IMR-90 (cell line): ENCODE measurements at regions not wholly inside any gene's neighbourhood (a gene's known extent, or its start where the extent isn't known, plus 50 kb on each side); places are given as distances from the start of the nearest gene placed in this dataset.
A peak's percentile ranks its signal among the peaks of the same experiment; 100 is the strongest.

Experiments
- ATAC-seq: fragments of 200-7000 bp; cut with Tn5 transposase; 2 replicates; pipeline ENCODE4 v1.9.1; 2020; ENCODE audit warnings: low read depth, mild to moderate bottlenecking, moderate library complexity
- BruUV-seq: library from RNA; stranded (reverse); fragments of 400-500 nt; replicated peaks from 2 replicates; lab custom pipeline; 2021; lab: Mats Ljungman, UMichigan
- CTCF ChIA-PET: fragments of 300-600 bp; formaldehyde crosslinking; extraction: SDS; loops from one replicate; lab custom pipeline; 2021; ENCODE audit warnings: antibody characterized with exemption; lab: Yijun Ruan, JAX
- POLR2A ChIA-PET: fragments of 300-600 bp; sonication (Branson Sonifier 250); formaldehyde crosslinking; loops from one replicate; lab custom pipeline; 2022; ENCODE audit warnings: antibody characterized with exemption; ENCODE audit not compliant: unreplicated experiment; lab: Charles Lee
- DNase-seq: peaks from one replicate; pipeline ENCODE4 v3.0.0; 2013
- H2AFZ ChIP-seq: replicated peaks from 2 replicates; pipeline ENCODE3; 2013; ENCODE audit warnings: low read length, mild to moderate bottlenecking; ENCODE audit not compliant: poor library complexity
- H2AK5ac ChIP-seq: 2 replicates; pipeline ENCODE4 v1.6.1; 2013; ENCODE audit warnings: low read depth, low read length, inconsistent platforms
- H2AK9ac ChIP-seq: replicated peaks from 2 replicates; pipeline ENCODE3; 2013; ENCODE audit warnings: mild to moderate bottlenecking, low read depth, low read length, moderate library complexity; ENCODE audit not compliant: poor library complexity
- H2BK120ac ChIP-seq: 2 replicates; pipeline ENCODE4 v1.6.1; 2013; ENCODE audit warnings: low read depth, low read length, inconsistent platforms
- H2BK15ac ChIP-seq: 3 replicates; pipeline ENCODE4 v1.6.1; 2013; ENCODE audit warnings: low read depth, low read length, inconsistent platforms
- H2BK20ac ChIP-seq: 2 replicates; pipeline ENCODE4 v1.6.1; 2013; ENCODE audit warnings: low read depth, mild to moderate bottlenecking, inconsistent platforms, low read length, moderate library complexity
- H2BK5ac ChIP-seq: 2 replicates; pipeline ENCODE4 v1.6.1; 2013; ENCODE audit warnings: mild to moderate bottlenecking, low read depth, low read length, inconsistent platforms; ENCODE audit not compliant: poor library complexity, severe bottlenecking
- H3K14ac ChIP-seq: replicated peaks from 2 replicates; pipeline ENCODE4 v1.6.1; 2013; ENCODE audit warnings: low read depth, low read length, inconsistent platforms
- H3K18ac ChIP-seq: 2 replicates; pipeline ENCODE4 v1.6.1; 2013; ENCODE audit warnings: low read depth, low read length, control low read depth
- H3K23ac ChIP-seq: 2 replicates; pipeline ENCODE4 v1.6.1; 2013; ENCODE audit warnings: low read depth, low read length, inconsistent platforms
- H3K27ac ChIP-seq: 2 replicates; pipeline ENCODE4 v1.5.1; 2013; ENCODE audit warnings: mild to moderate bottlenecking, control low read depth, low read length; ENCODE audit not compliant: insufficient read depth
- H3K27me3 ChIP-seq: 2 replicates; pipeline ENCODE4 v1.6.1; 2013; ENCODE audit warnings: low read length; ENCODE audit not compliant: control insufficient read depth, insufficient read depth
- H3K36me3 ChIP-seq: 2 replicates; pipeline ENCODE4 v1.6.1; 2013; ENCODE audit warnings: low read length, mixed read lengths; ENCODE audit not compliant: control insufficient read depth, insufficient read depth
- H3K4ac ChIP-seq: 2 replicates; pipeline ENCODE4 v1.6.1; 2013; ENCODE audit warnings: low read depth, low read length, inconsistent platforms
- H3K4me1 ChIP-seq: 2 replicates; pipeline ENCODE4 v1.6.1; 2013; ENCODE audit warnings: low read length, mixed read lengths; ENCODE audit not compliant: control insufficient read depth, insufficient read depth
- H3K4me2 ChIP-seq: 2 replicates; pipeline ENCODE4 v1.6.1; 2013; ENCODE audit warnings: low read depth, mild to moderate bottlenecking, control low read depth, low read length, moderate library complexity
- H3K4me3 ChIP-seq: 2 replicates; pipeline ENCODE4 v1.5.1; 2013; ENCODE audit warnings: low read depth, mild to moderate bottlenecking, control low read depth, low read length, moderate library complexity; ENCODE audit not compliant: insufficient read depth
- H3K56ac ChIP-seq: 2 replicates; pipeline ENCODE4 v1.6.1; 2013; ENCODE audit warnings: low read length, inconsistent platforms; ENCODE audit not compliant: insufficient read depth; ENCODE audit errors: extremely low read depth
- H3K79me1 ChIP-seq, 2 experiments: 2 replicates each; pipeline ENCODE4 v1.6.1; 2013; ENCODE audit warnings: low read length in 2 of 2, inconsistent platforms in 1 of 2, low read depth in 1 of 2
- H3K9ac ChIP-seq: 2 replicates; pipeline ENCODE4 v1.6.1; 2013; ENCODE audit warnings: low read depth, low read length, control low read depth
- H3K9me1 ChIP-seq: 2 replicates; pipeline ENCODE4 v1.6.1; 2013; ENCODE audit warnings: low read length, inconsistent platforms; ENCODE audit not compliant: insufficient read depth
- H3K9me3 ChIP-seq: 2 replicates; pipeline ENCODE4 v1.6.1; 2013; ENCODE audit warnings: low read length; ENCODE audit not compliant: control insufficient read depth, insufficient read depth
- H4K20me1 ChIP-seq: 2 replicates; pipeline ENCODE4 v1.6.1; 2013; ENCODE audit warnings: low read length, inconsistent platforms; ENCODE audit not compliant: insufficient read depth
- H4K5ac ChIP-seq: 2 replicates; pipeline ENCODE4 v1.6.1; 2013; ENCODE audit warnings: mild to moderate bottlenecking, low read depth, low read length, control low read depth
- H4K8ac ChIP-seq, 2 experiments: 2 replicates each; pipeline ENCODE4 v1.6.1; 2013; ENCODE audit warnings: low read depth in 2 of 2, low read length in 2 of 2, control low read depth in 1 of 2, inconsistent platforms in 1 of 2
- H4K91ac ChIP-seq: 2 replicates; pipeline ENCODE4 v1.6.1; 2013; ENCODE audit warnings: low read depth, low read length, inconsistent platforms; ENCODE audit not compliant: insufficient read depth
- CEBPB ChIP-seq: IDR thresholded peaks from 2 replicates; pipeline ENCODE4 v1.6.1; 2012; ENCODE audit warnings: low read depth, low read length, improper control_type of control experiment
- CTCF ChIP-seq: conservative IDR thresholded peaks from 2 replicates; pipeline ENCODE4 v1.5.1; 2012; ENCODE audit warnings: mild to moderate bottlenecking, low read depth, low read length, improper control_type of control experiment
- ELK1 ChIP-seq: fragments of 150-350 bp; IDR thresholded peaks from 2 replicates; pipeline ENCODE4 v1.6.1; 2016; ENCODE audit warnings: low read depth, mild to moderate bottlenecking, low read length, moderate library complexity, borderline replicate concordance
- FOS ChIP-seq: fragments of 150-350 bp; IDR thresholded peaks from 2 replicates; pipeline ENCODE4 v1.6.1; 2016; ENCODE audit warnings: low read depth, low read length
- MAFK ChIP-seq: IDR thresholded peaks from 2 replicates; pipeline ENCODE4 v1.6.1; 2012; ENCODE audit warnings: low read depth, low read length, improper control_type of control experiment
- MAZ ChIP-seq: IDR thresholded peaks from 2 replicates; pipeline ENCODE4 v1.6.1; 2012; ENCODE audit warnings: low read depth, mild to moderate bottlenecking, low read length, improper control_type of control experiment, moderate library complexity, borderline replicate concordance
- MXI1 ChIP-seq: IDR thresholded peaks from 2 replicates; pipeline ENCODE4 v1.6.1; 2012; ENCODE audit warnings: low read depth, mild to moderate bottlenecking, low read length, moderate library complexity, borderline replicate concordance
- NFE2L2 ChIP-seq: fragments of 150-350 bp; IDR thresholded peaks from 2 replicates; pipeline ENCODE4 v1.6.1; 2016; ENCODE audit warnings: low read depth, mild to moderate bottlenecking, low read length
- POLR2A ChIP-seq: IDR thresholded peaks from 2 replicates; pipeline ENCODE4 v1.6.1; 2012; ENCODE audit warnings: mild to moderate bottlenecking, low read depth, low read length
- RAD21 ChIP-seq: IDR thresholded peaks from 2 replicates; pipeline ENCODE4 v1.6.1; 2012; ENCODE audit warnings: low read length, improper control_type of control experiment
- RCOR1 ChIP-seq: IDR thresholded peaks from 2 replicates; pipeline ENCODE4 v1.6.1; 2012; ENCODE audit warnings: mild to moderate bottlenecking, low read length, improper control_type of control experiment; ENCODE audit not compliant: insufficient replicate concordance
- RFX5 ChIP-seq: IDR thresholded peaks from 2 replicates; pipeline ENCODE4 v1.8.0; 2012; ENCODE audit warnings: low read depth, mild to moderate bottlenecking, low read length, moderate library complexity
- SMC3 ChIP-seq: fragments of 150-350 bp; IDR thresholded peaks from 2 replicates; pipeline ENCODE4 v1.6.1; 2016; ENCODE audit warnings: low read depth, mild to moderate bottlenecking, antibody characterized with exemption, low read length, moderate library complexity
- USF2 ChIP-seq: fragments of 150-350 bp; IDR thresholded peaks from 2 replicates; pipeline ENCODE4 v1.6.1; 2017; ENCODE audit warnings: mild to moderate bottlenecking, antibody characterized with exemption, low read length, low read depth
- WGBS, 2 experiments: methylation state at CpG; one replicate each; pipeline versions ENCODE4 v1.1.5 to v1.1.7; 2013; ENCODE audit warnings: missing lambda C conversion rate in 2 of 2; ENCODE audit not compliant: insufficient read length in 1 of 2; ENCODE audit errors: extremely low coverage in 2 of 2; 5-methylcytosine and 5-hydroxymethylcytosine counted together
- dilution Hi-C: fragments of 300-500 bp; cut with HindIII; formaldehyde crosslinking; loops from one replicate; pipeline ENCODE4 v1.14.3; 2018; ENCODE audit warnings: low sequenced_read_pairs; ENCODE audit not compliant: unreplicated experiment
- in situ Hi-C: fragments of 300-500 bp; cut with MboI; formaldehyde crosslinking; loops from 3 replicates; pipeline ENCODE4 v1.14.3; 2019; ENCODE audit warnings: low sequenced_read_pairs, inconsistent platforms, mixed read lengths
- intact Hi-C: fragments of 100-400 bp; cut with micrococcal nuclease; formaldehyde crosslinking; loops from 2 replicates; pipeline ENCODE4 v1.10.0; 2022

GRCh38 chr3:66609660-66610561, 109.1 kb upstream of the LRIG1 start:
- no peak overlapping the region for H3K56ac ChIP-seq
- in situ Hi-C loops = no loop called here
- BruUV-seq = no TSS peak
- no peak overlapping the region; the same call in 1 of the 2 replicates for H3K23ac ChIP-seq
- POLR2A ChIA-PET = no interaction called here
- H2AK5ac ChIP-seq = peak overlapping the region; percentile 51
- no peaks in the 10 kb centered on the region for H3K27me3 ChIP-seq
- no CpG with 5 or more reads among the region's 8 CpGs for WGBS, 2 experiments
- dilution Hi-C loops = no loop called here
- CTCF ChIA-PET = interaction anchor here (0.6 kb wide), 1 partner anchor 818 kb away, joined by 3 read pairs; no protein-coding TSS in a partner anchor
- H4K8ac ChIP-seq = peak overlapping the region; percentile 28 to 58; a peak in 3 of 4 replicates
- H4K5ac ChIP-seq = no peak overlapping the region
- peak overlapping the region; percentile 61; the same call in 1 of the 2 replicates for H3K18ac ChIP-seq
- H3K9me3 ChIP-seq = no peaks in the 10 kb centered on the region
- no peak overlapping the region for H3K4me2 ChIP-seq
- H3K9me1 ChIP-seq = no peaks in the 10 kb centered on the region
- H3K4ac ChIP-seq = peak overlapping the region; percentile 46
- H3K36me3 ChIP-seq = no peaks in the 10 kb centered on the region
- no peak overlapping the region for H3K9ac ChIP-seq
- H2BK5ac ChIP-seq = peak overlapping the region; percentile 14
- ATAC-seq (peak; percentile 70), DNase-seq (peak; percentile 90)
- H2BK20ac ChIP-seq = no peak overlapping the region
- peak overlapping the region; percentile 63 for H2AK9ac ChIP-seq
- intact Hi-C loops = no loop called here
- H4K20me1 ChIP-seq = no peaks in the 10 kb centered on the region
- peaks cover 3% of the 10 kb centered on the region for H3K4me1 ChIP-seq
- peak overlapping the region; percentile 30; the same call in 1 of the 3 replicates for H2BK15ac ChIP-seq
- H4K91ac ChIP-seq = peak overlapping the region; percentile 32; the same call in 1 of the 2 replicates
- peak overlapping the region; percentile 57 for H3K27ac ChIP-seq
- H2AFZ ChIP-seq = peak overlapping the region; percentile 59
- 0 out of 2 replicates have a peak overlapping the region, but pooled peaks have one; percentile 13 for H3K14ac ChIP-seq
- no peak overlapping the region for H3K4me3 ChIP-seq
- peak overlapping the region; percentile 30; the same call in 1 of the 2 replicates for H2BK120ac ChIP-seq
- no peaks in the 10 kb centered on the region for H3K79me1 ChIP-seq
- TF ChIP-seq ELK1 = no peak
- TF ChIP-seq MAZ = no peak
- TF ChIP-seq SMC3 = no peak
- no peak for TF ChIP-seq CEBPB
- no peak for TF ChIP-seq RAD21
- no peak for TF ChIP-seq NFE2L2
- TF ChIP-seq CTCF = no peak
- TF ChIP-seq MXI1 = no peak
- TF ChIP-seq FOS = no peak
- no peak for TF ChIP-seq MAFK
- TF ChIP-seq RFX5 = no peak
- TF ChIP-seq RCOR1 = no peak
- no peak for TF ChIP-seq POLR2A
- TF ChIP-seq USF2 = no peak
